ENCODE measurements at regions not wholly inside any gene's neighbourhood (a gene's known extent, or its start where the extent isn't known, plus 50 kb on each side); places are given as distances from the start of the nearest gene placed in this dataset.

- no peak for TF ChIP-seq POLR2A (IDR thresholded peaks at IDR 0.05; ENCODE audit: low read length)
- TF ChIP-seq GATA1 (IDR thresholded peaks at IDR 0.05; ENCODE audit: low read depth, low read length): no peak
Measured at GRCh38 chr5:93243481-93243880, 337.5 kb downstream of the NR2F1-AS1 start.
